LHCN-M2 (cell line): ENCODE measurements at regions not wholly inside any gene's neighbourhood (a gene's known extent, or its start where the extent isn't known, plus 50 kb on each side); places are given as distances from the start of the nearest gene placed in this dataset.
A peak's percentile ranks its signal among the peaks of the same experiment; 100 is the strongest.
"Not testable (repeated sequence)": the region's sequence is repeated elsewhere in the genome, so short reads cannot be mapped to it uniquely, and the experiment has no call there.

Experiments used
- DNase-seq: peaks from one replicate; pipeline ENCODE4 v3.0.0-alpha.2; 2012; ENCODE audit warnings: low read depth

- DNase-seq: no peak
These were observed 200.1 kb downstream of the DAD1 start for GRCh38 chr14:22388669-22389595.

GRCh38 chr14:22387776-22388241, 201.2 kb downstream of the DAD1 start:
- no peak for DNase-seq

GRCh38 chr14:22386924-22387775, 201.9 kb downstream of the DAD1 start:
- DNase-seq: peak; percentile 62

- DNase-seq: no peak
These were observed 204.0 kb downstream of the DAD1 start for GRCh38 chr14:22384974-22385526.

GRCh38 chr14:22384167-22384549, 204.9 kb downstream of the DAD1 start:
- DNase-seq: no peak

- no peak for DNase-seq
These were observed 205.4 kb downstream of the DAD1 start for GRCh38 chr14:22383515-22384166.

GRCh38 chr14:22382955-22383354, 206.1 kb downstream of the DAD1 start:
- DNase-seq: no peak

- DNase-seq: no peak
These were observed 206.6 kb downstream of the DAD1 start for GRCh38 chr14:22382395-22382794.

GRCh38 chr14:22381766-22382165, 207.3 kb downstream of the DAD1 start:
- DNase-seq: no peak

- DNase-seq: no peak
These were observed 207.6 kb downstream of the DAD1 start for GRCh38 chr14:22381408-22381760.

- DNase-seq: no peak
These were observed 208.2 kb downstream of the DAD1 start for GRCh38 chr14:22380571-22381407.

- DNase-seq: no peak
These were observed 209.3 kb downstream of the DAD1 start for GRCh38 chr14:22379727-22380126.

- DNase-seq: no peak
These were observed 210.8 kb downstream of the DAD1 start for GRCh38 chr14:22378181-22378580.

- peak; percentile 32 for DNase-seq
These were observed 213.6 kb downstream of the DAD1 start for GRCh38 chr14:22375321-22375930.

- no peak for DNase-seq
These were observed 218.8 kb downstream of the DAD1 start for GRCh38 chr14:22370084-22370847.

- DNase-seq: no peak
These were observed 230.3 kb downstream of the DAD1 start for GRCh38 chr14:22358726-22359125.

GRCh38 chr14:22349281-22349680, 239.7 kb downstream of the DAD1 start:
- not testable (repeated sequence) for DNase-seq

- no peak for DNase-seq
These were observed 244.4 kb downstream of the DAD1 start for GRCh38 chr14:22344673-22345072.

- not testable (repeated sequence) for DNase-seq
These were observed 244.8 kb downstream of the DAD1 start for GRCh38 chr14:22344209-22344608.
